ENCODE measurements at regions not wholly inside any gene's neighbourhood (a gene's known extent, or its start where the extent isn't known, plus 50 kb on each side); places are given as distances from the start of the nearest gene placed in this dataset.

DNA sequence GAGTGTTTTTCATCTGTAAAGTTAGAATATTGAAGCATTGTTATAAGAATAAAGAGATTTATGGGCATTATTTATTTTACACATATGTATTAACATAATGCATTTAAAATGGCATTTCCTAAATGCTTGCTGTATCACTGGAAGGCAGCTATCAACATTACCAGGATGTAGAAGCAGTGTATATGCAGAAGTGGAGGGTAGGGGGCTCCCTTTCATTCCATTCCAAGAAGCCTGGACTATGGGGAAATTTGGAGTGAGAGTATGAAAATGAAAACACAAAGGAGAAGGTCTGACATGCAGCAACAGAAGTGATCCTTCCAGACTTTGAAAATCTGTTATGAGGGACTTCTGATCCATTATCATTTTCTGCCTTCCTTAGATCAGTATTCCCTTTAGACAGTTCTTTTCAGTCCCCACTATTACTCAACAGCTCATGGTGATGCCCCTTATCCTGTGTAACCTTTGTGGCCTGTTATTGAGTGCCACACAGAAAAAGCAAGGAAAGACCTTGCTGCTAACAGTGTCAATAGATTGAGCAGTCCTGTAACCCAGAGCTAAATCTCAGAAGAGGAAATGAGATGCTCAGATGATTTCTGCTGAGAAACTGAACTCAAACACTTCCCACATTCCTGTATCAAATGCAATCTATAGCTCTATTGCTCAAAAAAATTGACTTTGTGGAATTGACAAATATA lies 216.6 kb downstream of the HNMT start:
- no peak for DNase-seq

DNA sequence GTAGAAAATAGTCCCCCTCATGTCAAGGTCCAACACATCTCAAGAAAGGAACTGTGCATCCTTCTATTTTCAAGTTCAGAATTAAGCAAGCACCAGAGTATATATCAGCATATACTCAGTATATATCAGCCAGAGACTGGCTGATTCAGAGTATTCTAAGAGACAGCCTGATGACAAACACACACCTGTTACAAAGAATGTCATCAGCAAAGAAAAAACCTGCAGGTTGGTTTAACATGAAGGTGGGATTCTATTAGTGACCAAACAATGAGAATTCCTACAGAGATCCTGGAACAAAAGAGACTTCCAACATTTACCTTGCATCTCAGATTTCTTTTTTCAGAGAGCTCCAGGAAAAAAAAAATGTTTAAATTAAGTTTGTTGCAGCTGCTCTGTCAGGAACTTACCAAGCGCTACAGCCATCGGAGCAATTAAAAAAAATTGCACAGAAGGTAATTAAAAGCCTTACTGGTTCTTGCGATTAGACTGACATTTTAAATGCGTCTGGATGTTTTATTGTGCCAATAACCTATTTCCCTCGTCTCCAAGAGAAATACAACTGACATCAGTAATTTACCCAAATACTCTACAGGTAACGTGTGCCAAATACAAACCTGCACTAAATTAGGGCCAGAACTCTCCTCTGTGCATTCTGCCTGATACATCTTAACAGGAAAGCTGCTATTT lies 218.1 kb downstream of the HNMT start:
- DNase-seq = no peak

DNA sequence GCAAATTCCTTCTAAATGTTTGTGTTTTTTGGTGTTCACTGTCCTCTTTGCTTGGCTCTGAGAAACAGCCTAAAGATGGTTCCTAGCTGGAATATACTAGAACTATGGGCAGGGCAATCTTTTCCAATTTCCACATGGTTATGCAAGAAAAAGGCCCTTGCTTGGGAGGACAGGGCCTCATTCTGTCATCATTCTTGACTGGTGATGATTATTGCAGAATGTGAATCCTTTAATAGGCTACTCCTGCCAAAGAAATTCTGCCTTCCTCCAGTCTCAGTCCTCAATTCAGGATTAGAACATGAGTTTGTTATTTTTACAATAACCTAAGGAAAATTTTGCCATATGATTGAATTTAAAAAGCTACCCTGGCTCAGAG lies 218.7 kb downstream of the HNMT start:
- no peak for DNase-seq

DNA sequence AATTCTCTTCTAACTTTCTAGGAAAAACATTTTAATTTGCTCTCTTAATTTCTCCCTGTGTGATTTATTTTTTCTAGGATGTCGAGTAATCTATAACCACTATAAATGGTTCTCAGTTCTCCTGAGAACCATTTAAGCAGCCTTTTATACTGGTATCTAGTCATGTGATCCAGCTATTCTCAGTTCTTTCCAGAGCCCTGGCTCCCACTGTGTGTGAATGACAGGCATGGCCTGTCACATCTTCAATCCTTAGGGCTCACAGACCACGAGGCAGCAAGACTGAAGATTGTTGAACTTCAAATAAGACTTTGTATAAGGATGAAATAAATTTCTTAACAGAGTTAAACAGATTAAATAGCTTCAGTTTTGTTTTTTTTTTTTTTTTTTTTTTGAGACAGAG lies 219.4 kb downstream of the HNMT start:
- DNase-seq = no peak

GRCh38 chr2:138184428-138184827 lies 220.2 kb downstream of the HNMT start:
- DNase-seq = no peak

GRCh38 chr2:138185827-138186226 lies 221.6 kb downstream of the HNMT start:
- no peak for DNase-seq

DNA sequence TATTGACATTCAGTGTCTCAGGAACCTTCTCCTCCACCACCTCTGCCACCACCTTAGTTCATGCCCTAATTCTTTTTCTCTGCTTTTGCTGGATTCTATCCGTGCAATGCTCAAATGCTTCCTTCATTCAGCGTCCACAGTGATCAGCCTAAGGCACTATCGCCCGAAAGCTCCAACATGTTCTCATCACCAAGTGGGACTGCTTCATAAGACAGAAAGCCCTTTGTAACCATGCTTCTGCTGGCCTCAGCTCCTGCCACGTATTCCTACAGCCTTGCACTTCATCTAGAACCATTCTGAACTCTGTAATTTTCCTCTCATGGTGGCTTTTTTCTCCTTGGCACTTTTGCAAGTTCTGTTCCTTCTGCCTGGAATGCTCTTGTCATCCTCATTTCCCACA lies 222.9 kb downstream of the HNMT start:
- DNase-seq = no peak

DNA sequence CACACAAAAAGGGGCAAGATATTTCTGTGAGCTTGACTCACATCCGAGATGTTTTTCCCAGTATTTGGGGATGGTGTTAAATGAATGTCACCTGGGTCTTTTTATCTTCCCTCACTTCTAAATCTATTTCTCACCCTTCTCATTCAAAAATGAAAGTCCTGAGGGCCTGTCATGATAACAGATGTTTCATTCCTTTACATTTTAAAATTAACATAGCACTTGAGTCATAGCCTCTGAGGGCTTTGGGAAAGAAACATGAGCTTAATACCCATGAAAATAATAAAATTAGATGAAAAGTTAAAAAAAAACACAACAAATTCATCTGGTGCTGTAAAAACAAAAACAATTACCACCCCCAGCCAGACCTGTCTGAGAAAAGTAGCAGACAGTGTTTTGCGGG lies 226.7 kb downstream of the HNMT start:
- no peak for DNase-seq

- DNase-seq = no peak
Observed at GRCh38 chr2:138193416-138194213, 229.3 kb downstream of the HNMT start.

DNA sequence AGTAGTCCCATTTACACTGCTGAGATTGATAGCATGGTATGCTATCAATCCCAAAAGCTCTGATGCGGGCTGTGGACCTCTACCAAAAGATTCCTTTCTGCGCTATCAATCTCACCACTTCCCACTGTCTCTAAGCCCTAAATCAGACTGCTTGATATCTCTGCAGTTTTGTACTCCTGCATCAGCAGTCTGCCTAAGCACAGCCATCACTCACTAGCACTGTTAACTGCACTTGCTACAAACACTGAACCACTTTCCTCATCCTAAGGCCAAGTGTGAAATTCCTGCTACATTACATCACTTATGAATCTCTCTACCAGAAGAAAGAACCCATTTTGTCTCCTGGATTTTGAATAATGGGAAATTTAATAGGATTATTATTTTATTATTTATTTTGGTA lies 237.0 kb downstream of the HNMT start:
- no peak for DNase-seq

GRCh38 chr2:138202762-138203161 lies 238.5 kb downstream of the HNMT start:
- no peak for DNase-seq

- no peak for DNase-seq
Observed at GRCh38 chr2:138205281-138205680, 241.0 kb downstream of the HNMT start.

- no peak for DNase-seq
Observed at GRCh38 chr2:138207074-138207930, 243.0 kb downstream of the HNMT start.

- DNase-seq = no peak
Observed at GRCh38 chr2:138209009-138209408, 244.7 kb downstream of the HNMT start.

GRCh38 chr2:138210487-138210886 lies 246.2 kb downstream of the HNMT start:
- DNase-seq = no peak

DNA sequence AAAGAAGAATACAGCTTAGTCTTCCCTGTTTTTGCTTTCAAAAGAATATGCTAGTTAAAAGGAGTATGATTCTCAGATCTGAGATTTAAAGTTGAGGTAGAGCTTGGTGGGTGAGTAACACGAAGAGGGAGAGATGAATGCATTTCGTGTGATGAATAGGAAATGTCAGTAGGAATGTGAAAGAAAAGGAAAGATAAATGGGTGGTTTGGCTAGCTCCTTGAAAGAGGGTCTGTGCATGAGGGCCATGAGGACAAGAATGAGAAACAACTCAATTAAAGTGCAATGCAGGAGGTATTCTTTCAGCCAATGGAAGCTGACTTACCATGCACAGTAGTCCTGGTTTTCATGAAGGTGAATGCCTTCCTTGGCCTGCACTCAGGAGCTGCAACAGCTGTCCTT lies 248.2 kb downstream of the HNMT start:
- no peak for DNase-seq

- peak in 1 of 5 donors; percentile 4 for DNase-seq
Observed at GRCh38 chr2:138213084-138213483, 248.8 kb downstream of the HNMT start.

GRCh38 chr2:138213624-138214023 lies 249.4 kb downstream of the HNMT start:
- DNase-seq = no peak

- no peak for DNase-seq
Observed at GRCh38 chr2:138215958-138216357, 251.7 kb downstream of the HNMT start.

GRCh38 chr2:138217975-138218374 lies 253.7 kb downstream of the HNMT start:
- DNase-seq = no peak

DNA sequence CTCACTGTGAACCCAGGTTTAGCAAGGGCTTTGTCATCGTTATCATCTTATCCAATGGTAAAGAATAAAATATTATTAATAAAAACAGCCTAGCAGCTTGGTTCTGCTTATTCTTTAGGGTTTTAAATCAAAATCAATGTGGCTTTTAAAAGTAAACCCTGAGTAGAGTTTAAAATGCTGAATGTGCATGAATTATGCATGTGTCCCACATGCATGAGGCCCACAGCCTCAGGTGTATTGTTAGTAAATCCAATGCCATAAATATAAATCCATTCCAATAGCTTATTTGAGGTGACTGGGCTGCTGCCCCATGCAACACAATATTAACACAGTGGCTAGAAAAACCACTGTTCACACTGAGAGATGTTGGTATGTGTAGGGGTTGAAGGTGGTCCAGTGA lies 254.1 kb downstream of the HNMT start:
- DNase-seq = no peak

DNA sequence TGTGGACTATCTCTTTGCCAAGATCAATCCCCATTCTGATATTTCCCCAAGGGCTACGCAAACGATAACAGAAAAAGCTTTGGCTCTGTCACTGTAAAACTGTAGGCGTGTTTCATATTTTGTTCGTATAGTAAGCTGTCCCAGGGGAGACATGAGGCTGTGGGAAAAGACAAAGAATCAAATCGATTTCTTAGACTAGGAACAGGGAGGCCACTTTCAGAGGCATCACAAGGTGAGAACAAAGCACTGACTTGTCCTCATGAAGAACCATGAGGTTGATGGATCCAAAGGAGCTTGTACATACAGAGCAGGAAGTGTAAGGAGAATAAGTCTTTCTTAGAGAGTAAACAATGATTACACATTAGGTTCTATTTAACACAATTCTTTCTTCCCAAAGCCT lies 255.7 kb downstream of the HNMT start:
- DNase-seq = no peak

DNA sequence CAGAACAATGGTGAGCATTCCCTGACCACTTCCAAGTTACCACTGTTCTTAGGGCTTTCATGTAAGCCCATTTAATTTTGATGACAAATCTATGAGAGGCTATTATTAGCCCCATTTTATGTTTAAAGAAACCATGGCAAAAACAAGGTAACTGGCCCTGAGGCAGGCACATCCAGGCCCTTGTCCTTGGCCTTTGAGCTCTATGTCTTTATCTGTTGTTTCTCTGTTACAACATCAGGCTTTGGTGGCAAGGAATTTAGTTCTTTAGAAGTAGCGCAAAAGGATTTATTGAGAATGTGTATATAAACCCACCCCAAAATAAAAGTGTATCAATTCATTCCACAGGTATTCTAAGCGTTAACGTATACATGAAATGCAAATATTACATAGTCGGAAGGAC lies 257.1 kb downstream of the HNMT start:
- no peak for DNase-seq
